ENCODE measurements at regions not wholly inside any gene's neighbourhood (a gene's known extent, or its start where the extent isn't known, plus 50 kb on each side); places are given as distances from the start of the nearest gene placed in this dataset.

GRCh38 chr5:164763206-164763605 lies 1257.8 kb downstream of the MAT2B start:
- DNase-seq: no peak

- no peak for DNase-seq
Observed at GRCh38 chr5:164772122-164772521, 1266.7 kb downstream of the MAT2B start.

- DNase-seq: no peak
Observed at GRCh38 chr5:164784230-164784629, 1278.8 kb downstream of the MAT2B start.

- DNase-seq: no peak
Observed at GRCh38 chr5:164798110-164798509, 1292.7 kb downstream of the MAT2B start.

- DNase-seq: no peak
Observed at GRCh38 chr5:164799391-164799790, 1294.0 kb downstream of the MAT2B start.

- no peak for DNase-seq
Observed at GRCh38 chr5:164801910-164802309, 1296.5 kb downstream of the MAT2B start.

GRCh38 chr5:164809821-164810220 lies 1304.4 kb downstream of the MAT2B start:
- no peak for DNase-seq

GRCh38 chr5:164818445-164818844 lies 1313.0 kb downstream of the MAT2B start:
- no peak for DNase-seq

GRCh38 chr5:164824671-164825070 lies 1319.3 kb downstream of the MAT2B start:
- no peak for DNase-seq

- DNase-seq: no peak
Observed at GRCh38 chr5:164832516-164832915, 1327.1 kb downstream of the MAT2B start.

GRCh38 chr5:164844348-164844747 lies 1338.9 kb downstream of the MAT2B start:
- no peak for DNase-seq

GRCh38 chr5:164860896-164861295 lies 1355.5 kb downstream of the MAT2B start:
- DNase-seq: no peak

GRCh38 chr5:164861610-164862009 lies 1356.2 kb downstream of the MAT2B start:
- no peak for DNase-seq

GRCh38 chr5:164868761-164869160 lies 1363.3 kb downstream of the MAT2B start:
- no peak for DNase-seq

- DNase-seq: no peak
Observed at GRCh38 chr5:164869325-164869724, 1363.9 kb downstream of the MAT2B start.

GRCh38 chr5:164876793-164877192 lies 1371.4 kb downstream of the MAT2B start:
- no peak for DNase-seq

GRCh38 chr5:164881442-164881841 lies 1376.0 kb downstream of the MAT2B start:
- DNase-seq: no peak

- no peak for DNase-seq
Observed at GRCh38 chr5:164885179-164885578, 1379.8 kb downstream of the MAT2B start.

GRCh38 chr5:164893071-164893470 lies 1387.7 kb downstream of the MAT2B start:
- DNase-seq: no peak

GRCh38 chr5:164898705-164899104 lies 1393.3 kb downstream of the MAT2B start:
- no peak for DNase-seq

GRCh38 chr5:164909673-164910072 lies 1404.3 kb downstream of the MAT2B start:
- no peak for DNase-seq

GRCh38 chr5:164921722-164922121 lies 1416.3 kb downstream of the MAT2B start:
- DNase-seq: no peak

- DNase-seq: no peak
Observed at GRCh38 chr5:164934039-164934438, 1428.6 kb downstream of the MAT2B start.

- DNase-seq: no peak
Observed at GRCh38 chr5:164934561-164934960, 1429.1 kb downstream of the MAT2B start.

- DNase-seq: no peak
Observed at GRCh38 chr5:164941132-164941531, 1435.7 kb downstream of the MAT2B start.

GRCh38 chr5:164950927-164951326 lies 1445.5 kb downstream of the MAT2B start:
- no peak for DNase-seq

Measured in NCI-H1048 (cell line).